H1 (cell line): ENCODE measurements at regions not wholly inside any gene's neighbourhood (a gene's known extent, or its start where the extent isn't known, plus 50 kb on each side); places are given as distances from the start of the nearest gene placed in this dataset.

ENCODE experiments used
- CHD2 ChIP-seq: IDR thresholded peaks from 2 replicates; pipeline ENCODE4 v1.6.1; 2012; ENCODE audit warnings: low read length, improper control_type of control experiment
- GABPA ChIP-seq: IDR thresholded peaks from 2 replicates; pipeline ENCODE4 v1.6.1; 2011; ENCODE audit warnings: mild to moderate bottlenecking, low read length, moderate library complexity, borderline replicate concordance; ENCODE audit not compliant: insufficient read depth
- JUN ChIP-seq: IDR thresholded peaks from 2 replicates; pipeline ENCODE4 v1.6.1; 2011; ENCODE audit warnings: low read depth, mild to moderate bottlenecking, improper control_type of control experiment, low read length
- NANOG ChIP-seq: IDR thresholded peaks from 2 replicates; pipeline ENCODE4 v1.6.1; 2011; ENCODE audit warnings: low read length, low read depth, mild to moderate bottlenecking, inconsistent platforms; ENCODE audit not compliant: insufficient read depth, poor library complexity, severe bottlenecking
- TAF1 ChIP-seq: IDR thresholded peaks from 2 replicates; pipeline ENCODE4 v1.6.1; 2011; ENCODE audit warnings: mild to moderate bottlenecking, low read depth, low read length
- YY1 ChIP-seq: IDR thresholded peaks from 2 replicates; pipeline ENCODE4 v1.6.1; 2011; ENCODE audit warnings: low read depth, mild to moderate bottlenecking, low read length

DNA sequence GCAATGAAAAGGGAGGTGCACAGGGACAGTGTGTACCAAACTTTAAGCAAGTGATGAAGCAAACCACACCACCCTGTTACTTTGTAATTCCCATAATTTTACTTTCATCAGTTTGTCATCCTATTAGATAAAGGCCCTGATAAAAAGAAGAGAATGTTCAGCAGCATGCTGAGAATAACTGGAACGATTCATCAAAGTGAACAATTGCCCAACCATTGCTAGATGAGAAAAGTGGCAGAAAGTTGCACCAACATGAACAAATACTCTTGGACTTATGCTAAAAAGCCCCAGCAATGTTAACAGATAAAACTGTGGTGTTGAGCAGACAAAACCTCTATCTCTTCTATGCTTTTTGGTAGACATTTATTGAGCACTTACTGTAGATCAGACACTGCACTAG lies 75.5 kb upstream of the PCGF5 start (continued):
- no peak for TF ChIP-seq NANOG
- TF ChIP-seq JUN = no peak
- no peak for TF ChIP-seq CHD2
- TF ChIP-seq GABPA = no peak
- TF ChIP-seq TAF1 = no peak
- no peak for TF ChIP-seq YY1
- TF ChIP-seq, all 59 proteins: peak for 0
